Mesendoderm (in vitro differentiated cells): ENCODE measurements at regions not wholly inside any gene's neighbourhood (a gene's known extent, or its start where the extent isn't known, plus 50 kb on each side); places are given as distances from the start of the nearest gene placed in this dataset.

Experiments used
- DNase-seq: peaks from one replicate; pipeline ENCODE4 v3.0.0; 2013
- H2AK5ac ChIP-seq: 2 replicates; pipeline ENCODE4 v1.6.1; 2013; ENCODE audit warnings: low read length, inconsistent platforms
- H2BK120ac ChIP-seq: 2 replicates; pipeline ENCODE4 v1.6.1; 2013; ENCODE audit warnings: low read depth, mild to moderate bottlenecking, low read length, moderate library complexity, mixed read lengths
- H2BK15ac ChIP-seq: replicated peaks from 2 replicates; pipeline ENCODE4 v1.6.1; 2013; ENCODE audit warnings: low read depth, mild to moderate bottlenecking, moderate library complexity
- H2BK5ac ChIP-seq: 2 replicates; pipeline ENCODE4 v1.6.1; 2013; ENCODE audit warnings: low read length, inconsistent platforms
- H3K18ac ChIP-seq: 2 replicates; pipeline ENCODE4 v1.6.1; 2013; ENCODE audit warnings: mild to moderate bottlenecking, low read length, mixed read lengths
- H3K23ac ChIP-seq: one replicate; pipeline ENCODE4 v1.6.1; 2013; ENCODE audit warnings: low read length
- H3K27ac ChIP-seq: 2 replicates; pipeline ENCODE4 v1.5.1; 2013; ENCODE audit warnings: low read depth, mild to moderate bottlenecking, inconsistent platforms, low read length, moderate library complexity
- H3K27me3 ChIP-seq: 2 replicates; pipeline ENCODE4 v1.6.1; 2013; ENCODE audit warnings: low read length, control low read depth, mild to moderate bottlenecking, inconsistent platforms; ENCODE audit not compliant: insufficient read depth, poor library complexity
- H3K36me3 ChIP-seq: 2 replicates; pipeline ENCODE4 v1.6.1; 2013; ENCODE audit warnings: low read length, inconsistent platforms; ENCODE audit not compliant: control insufficient read depth, insufficient read depth
- H3K4ac ChIP-seq: one replicate; pipeline ENCODE4 v1.6.1; 2013; ENCODE audit warnings: low read depth, mild to moderate bottlenecking, low read length, moderate library complexity
- H3K4me1 ChIP-seq: 2 replicates; pipeline ENCODE4 v1.6.1; 2013; ENCODE audit warnings: low read depth, low read length, inconsistent platforms; ENCODE audit not compliant: control insufficient read depth
- H3K4me2 ChIP-seq: 2 replicates; pipeline ENCODE4 v1.6.1; 2013; ENCODE audit warnings: low read length
- H3K4me3 ChIP-seq: 2 replicates; pipeline ENCODE4 v1.5.1; 2013; ENCODE audit warnings: mild to moderate bottlenecking, low read length
- H3K56ac ChIP-seq: one replicate; pipeline ENCODE4 v1.6.1; 2013; ENCODE audit warnings: low read length
- H3K79me1 ChIP-seq: 2 replicates; pipeline ENCODE4 v1.6.1; 2013; ENCODE audit warnings: low read length, inconsistent platforms
- H3K79me2 ChIP-seq: 2 replicates; pipeline ENCODE4 v1.6.1; 2013; ENCODE audit warnings: mild to moderate bottlenecking, low read length; ENCODE audit not compliant: control insufficient read depth, insufficient read depth
- H3K9ac ChIP-seq: 2 replicates; pipeline ENCODE4 v1.6.1; 2013; ENCODE audit warnings: low read length, inconsistent platforms
- H4K5ac ChIP-seq: one replicate; pipeline ENCODE4 v1.6.1; 2013; ENCODE audit warnings: low read length
- H4K8ac ChIP-seq: one replicate; pipeline ENCODE4 v1.6.1; 2013; ENCODE audit warnings: low read depth, mild to moderate bottlenecking, control low read depth, low read length, moderate library complexity
- WGBS: extraction: QIAGEN DNeasy Blood & Tissue Kit; methylation state at CpG from one replicate; pipeline ENCODE4 v1.1.7; 2013; ENCODE audit warnings: low lambda C conversion rate, missing lambda C conversion rate; ENCODE audit not compliant: insufficient coverage; ENCODE audit errors: extremely low coverage; 5-methylcytosine and 5-hydroxymethylcytosine counted together

GRCh38 chr13:104017317-104017716 lies 951.1 kb upstream of the SLC10A2 start:
- Histone ChIP-seq H3K27ac (no peak overlapping the region), H3K79me1 (no peaks in the 10 kb centered on the region), H2AK5ac (no peak overlapping the region), H3K18ac (no peak overlapping the region), H3K23ac (no peak overlapping the region), H3K4ac (no peak overlapping the region), H2BK120ac (no peak overlapping the region), H2BK15ac (no peak overlapping the region), H3K9ac (no peak overlapping the region), H3K27me3 (no peaks in the 10 kb centered on the region), H3K36me3 (no peaks in the 10 kb centered on the region), H3K56ac (no peak overlapping the region), H4K5ac (no peak overlapping the region), H3K79me2 (no peaks in the 10 kb centered on the region), H3K4me1 (no peaks in the 10 kb centered on the region), H4K8ac (no peak overlapping the region), H3K4me2 (no peak overlapping the region), H2BK5ac (no peak overlapping the region), H3K4me3 (no peak overlapping the region)
- WGBS = no CpG with 5 or more reads among the region's 2 CpGs
- DNase-seq = no peak

GRCh38 chr13:104015646-104016396 lies 949.6 kb upstream of the SLC10A2 start:
- WGBS = no CpG with 5 or more reads among the region's 7 CpGs
- no peak overlapping the region for H3K27ac ChIP-seq

GRCh38 chr13:104014803-104015645 lies 948.8 kb upstream of the SLC10A2 start:
- H3K4me3 ChIP-seq = no peak overlapping the region
- no peak overlapping the region for H3K9ac ChIP-seq
- H2BK5ac ChIP-seq = no peak overlapping the region
- H3K27ac ChIP-seq = no peak overlapping the region
- no peak overlapping the region for H3K4me2 ChIP-seq
- H4K8ac ChIP-seq = no peak overlapping the region
- no peaks in the 10 kb centered on the region for H3K27me3 ChIP-seq
- WGBS = no CpG with 5 or more reads among the region's 12 CpGs
- no peak overlapping the region for H2AK5ac ChIP-seq
- DNase-seq = no peak
- no peak overlapping the region for H3K4ac ChIP-seq
- H3K79me1 ChIP-seq = no peaks in the 10 kb centered on the region
- no peaks in the 10 kb centered on the region for H3K79me2 ChIP-seq
- no peak overlapping the region for H2BK15ac ChIP-seq
- no peak overlapping the region for H4K5ac ChIP-seq
- no peaks in the 10 kb centered on the region for H3K4me1 ChIP-seq
- H3K23ac ChIP-seq = no peak overlapping the region
- no peak overlapping the region for H2BK120ac ChIP-seq
- H3K56ac ChIP-seq = no peak overlapping the region
- no peaks in the 10 kb centered on the region for H3K36me3 ChIP-seq
- no peak overlapping the region for H3K18ac ChIP-seq

More at GRCh38 chr13:104015646-104016396, 949.6 kb upstream of the SLC10A2 start:
- Histone ChIP-seq H3K18ac (no peak overlapping the region), H3K4ac (no peak overlapping the region), H4K8ac (no peak overlapping the region), H3K27me3 (no peaks in the 10 kb centered on the region), H3K36me3 (no peaks in the 10 kb centered on the region), H3K23ac (no peak overlapping the region), H3K4me2 (no peak overlapping the region), H2BK5ac (no peak overlapping the region), H2BK120ac (no peak overlapping the region), H3K56ac (no peak overlapping the region), H4K5ac (no peak overlapping the region), H3K79me1 (no peaks in the 10 kb centered on the region), H2AK5ac (no peak overlapping the region), H3K79me2 (no peaks in the 10 kb centered on the region), H3K9ac (no peak overlapping the region), H3K4me3 (no peak overlapping the region), H2BK15ac (no peak overlapping the region), H3K4me1 (no peaks in the 10 kb centered on the region)
- DNase-seq = no peak

- Histone ChIP-seq H4K8ac (no peak overlapping the region), H3K4me1 (no peaks in the 10 kb centered on the region), H3K4me2 (no peak overlapping the region), H3K4me3 (no peak overlapping the region), H3K36me3 (no peaks in the 10 kb centered on the region), H2AK5ac (no peak overlapping the region), H3K27ac (no peak overlapping the region), H3K79me1 (no peaks in the 10 kb centered on the region), H3K27me3 (no peaks in the 10 kb centered on the region), H3K4ac (no peak overlapping the region), H3K18ac (no peak overlapping the region), H2BK5ac (no peak overlapping the region), H3K9ac (no peak overlapping the region), H3K79me2 (no peaks in the 10 kb centered on the region), H4K5ac (no peak overlapping the region), H2BK15ac (no peak overlapping the region), H2BK120ac (no peak overlapping the region), H3K56ac (no peak overlapping the region), H3K23ac (no peak overlapping the region)
- peak; percentile 25 for DNase-seq
- no CpG with 5 or more reads among the region's 18 CpGs for WGBS
Observed at GRCh38 chr13:104011505-104012241, 945.5 kb upstream of the SLC10A2 start.

- WGBS = no CpG with 5 or more reads among the region's 8 CpGs
- Histone ChIP-seq H3K4me1 (no peaks in the 10 kb centered on the region), H2BK5ac (no peak overlapping the region)
Observed at GRCh38 chr13:104008541-104009435, 942.6 kb upstream of the SLC10A2 start.

More at GRCh38 chr13:104008541-104009435, 942.6 kb upstream of the SLC10A2 start:
- H3K27me3 ChIP-seq = no peaks in the 10 kb centered on the region
- no peak overlapping the region for H3K9ac ChIP-seq
- H3K23ac ChIP-seq = no peak overlapping the region
- no peak overlapping the region for H3K4ac ChIP-seq
- H3K79me2 ChIP-seq = no peaks in the 10 kb centered on the region
- no peak overlapping the region for H3K18ac ChIP-seq
- no peak for DNase-seq
- H2BK120ac ChIP-seq = no peak overlapping the region
- H2BK15ac ChIP-seq = no peak overlapping the region
- H3K36me3 ChIP-seq = no peaks in the 10 kb centered on the region
- no peaks in the 10 kb centered on the region for H3K79me1 ChIP-seq
- no peak overlapping the region for H3K27ac ChIP-seq
- no peak overlapping the region for H4K5ac ChIP-seq
- no peak overlapping the region for H3K56ac ChIP-seq
- no peak overlapping the region for H3K4me2 ChIP-seq
- H4K8ac ChIP-seq = no peak overlapping the region
- H3K4me3 ChIP-seq = no peak overlapping the region
- H2AK5ac ChIP-seq = no peak overlapping the region
